Stimulated activated CD8-positive, alpha-beta memory T cell treated with anti-CD3 and anti-CD28 coated beads, Interleukin-12 subunit alpha, Interleukin-12 subunit beta, amount 100 ng/mL, for 24 hours (primary cell): ENCODE measurements at regions not wholly inside any gene's neighbourhood (a gene's known extent, or its start where the extent isn't known, plus 50 kb on each side); places are given as distances from the start of the nearest gene placed in this dataset.

ENCODE experiments used
- DNase-seq: peaks from one replicate; pipeline ENCODE4 v3.0.0-alpha.2; 2020; ENCODE audit errors: extremely low read depth

DNA sequence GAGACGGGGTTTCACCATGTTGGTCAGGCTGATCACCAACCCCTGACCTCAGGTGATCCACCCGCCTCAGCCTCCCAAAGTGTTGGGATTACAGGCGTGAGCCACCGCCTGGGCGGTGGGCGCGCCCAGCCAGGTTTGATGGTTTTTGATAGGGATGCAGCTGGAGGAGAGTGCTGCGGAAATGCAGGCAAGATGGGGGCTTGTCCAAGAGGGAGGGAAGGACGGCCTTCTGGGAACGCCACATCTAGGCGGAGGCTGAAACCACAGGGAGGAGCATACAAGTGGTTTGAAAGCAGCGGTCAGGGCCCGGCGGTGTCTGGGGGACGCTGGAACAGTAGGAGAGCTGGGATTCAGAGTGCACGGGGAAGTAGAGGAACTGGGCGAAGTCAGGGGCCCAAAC lies 134.6 kb downstream of the VRK1 start:
- DNase-seq, result no peak

DNA sequence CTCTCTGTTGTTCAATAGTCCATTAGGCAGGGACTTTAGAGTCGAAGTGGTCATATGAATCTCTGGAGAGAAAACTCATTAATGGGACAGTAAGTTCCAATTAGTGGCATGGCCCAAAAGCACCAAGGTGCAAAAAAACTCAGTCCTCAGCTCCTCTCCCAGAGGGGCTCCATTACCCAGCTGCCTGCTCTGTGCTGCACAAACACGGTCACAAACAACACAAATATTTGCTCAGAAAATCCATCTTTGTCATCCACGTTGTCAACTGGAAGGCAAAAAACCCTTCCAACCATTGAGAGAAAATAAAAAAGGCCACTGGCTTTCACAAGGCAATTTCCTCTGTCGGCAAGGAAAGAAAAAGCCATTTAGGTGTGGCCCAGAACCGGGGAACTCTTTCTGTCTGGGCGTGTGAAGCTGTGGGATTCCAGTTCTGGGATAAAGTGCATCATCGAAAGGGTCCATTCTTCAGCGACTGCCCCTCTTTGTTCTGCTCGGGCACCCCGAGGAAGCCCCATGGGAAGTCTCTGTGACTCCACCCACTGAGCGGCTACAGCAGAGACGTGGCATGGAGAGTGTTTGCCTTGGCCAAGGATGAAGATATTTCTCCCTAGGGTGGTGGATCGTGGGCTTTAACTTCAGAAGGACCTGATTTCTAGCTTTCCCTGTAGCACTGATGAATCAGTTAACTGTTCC lies 137.6 kb downstream of the VRK1 start:
- DNase-seq, result no peak

DNA sequence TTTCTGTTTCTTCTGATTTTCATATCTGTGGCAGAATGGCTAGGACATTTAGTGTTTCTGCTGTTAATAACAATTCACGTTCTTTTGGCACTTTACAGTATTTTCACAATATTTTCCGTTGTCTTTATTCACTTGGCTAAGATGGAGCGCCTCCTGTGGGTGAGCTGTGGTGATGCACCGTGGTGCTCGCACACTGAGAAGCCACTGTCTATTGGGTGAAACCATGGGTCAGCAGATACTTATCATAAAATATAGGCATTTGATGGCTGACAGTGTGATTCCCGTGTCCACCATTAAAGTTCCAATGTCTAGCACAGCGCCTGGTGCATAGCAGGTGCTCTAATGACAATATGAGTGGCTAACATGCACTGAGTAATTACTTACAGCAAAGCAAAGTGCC lies 141.8 kb downstream of the VRK1 start:
- DNase-seq, result no peak

DNA sequence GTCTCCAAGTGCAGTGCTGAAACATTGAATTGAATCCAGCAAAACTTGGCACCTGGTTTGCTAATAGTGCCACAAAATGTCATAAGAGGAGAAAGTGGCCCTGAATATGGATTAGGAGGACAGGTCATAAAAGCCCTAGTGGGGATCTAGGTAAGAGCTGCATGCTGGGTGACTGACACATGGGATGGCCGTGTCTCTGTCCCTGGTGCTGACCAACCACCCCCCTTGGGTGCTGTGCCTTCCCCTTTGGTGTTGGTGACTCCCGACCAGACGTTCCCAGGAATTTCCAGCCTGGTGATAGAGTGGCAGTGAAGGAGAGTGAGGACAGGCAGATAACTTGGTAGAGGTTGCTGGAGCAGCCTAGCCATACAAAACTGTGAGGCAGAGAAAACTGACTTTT lies 142.8 kb downstream of the VRK1 start:
- no peak for DNase-seq

DNA sequence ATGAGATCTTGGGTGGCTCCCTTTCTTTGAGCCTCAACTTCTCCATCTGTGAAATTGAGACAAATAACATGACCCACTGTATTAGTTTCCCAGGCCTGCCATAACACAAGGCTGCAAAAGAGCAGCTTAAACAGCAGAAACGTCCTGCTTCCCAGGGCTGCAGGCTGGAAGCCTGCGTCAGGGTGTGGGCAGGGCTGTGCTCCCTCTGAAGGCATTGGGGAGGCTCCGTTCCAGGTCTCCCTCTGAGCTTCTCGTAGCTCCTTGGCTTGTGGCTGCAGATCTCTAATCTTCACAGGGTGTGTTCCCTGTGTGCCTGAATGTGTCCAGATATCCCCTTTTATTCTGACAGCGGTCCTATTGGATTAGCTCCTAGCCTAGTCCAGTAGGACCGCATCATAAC lies 147.1 kb downstream of the VRK1 start:
- DNase-seq, result no peak

DNA sequence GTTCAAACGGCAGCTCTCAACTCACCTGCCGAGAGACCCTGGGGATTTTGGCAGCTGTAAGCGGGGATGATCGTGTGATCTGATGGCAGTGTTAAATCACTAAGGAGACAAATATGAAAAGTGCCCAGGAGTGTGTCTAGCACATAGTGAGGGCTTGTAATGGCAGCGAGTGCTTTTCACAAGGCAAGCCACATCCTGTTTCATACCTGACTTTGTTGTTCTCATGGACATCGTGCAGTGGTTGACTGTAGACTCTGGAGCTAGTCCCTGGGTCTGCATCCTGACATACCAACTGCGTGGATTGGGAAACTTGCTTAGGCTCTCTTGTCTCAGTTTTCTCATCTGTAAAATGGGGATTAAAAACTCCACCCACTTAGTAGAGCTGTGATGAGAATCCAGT lies 148.5 kb downstream of the VRK1 start:
- DNase-seq, result no peak

DNA sequence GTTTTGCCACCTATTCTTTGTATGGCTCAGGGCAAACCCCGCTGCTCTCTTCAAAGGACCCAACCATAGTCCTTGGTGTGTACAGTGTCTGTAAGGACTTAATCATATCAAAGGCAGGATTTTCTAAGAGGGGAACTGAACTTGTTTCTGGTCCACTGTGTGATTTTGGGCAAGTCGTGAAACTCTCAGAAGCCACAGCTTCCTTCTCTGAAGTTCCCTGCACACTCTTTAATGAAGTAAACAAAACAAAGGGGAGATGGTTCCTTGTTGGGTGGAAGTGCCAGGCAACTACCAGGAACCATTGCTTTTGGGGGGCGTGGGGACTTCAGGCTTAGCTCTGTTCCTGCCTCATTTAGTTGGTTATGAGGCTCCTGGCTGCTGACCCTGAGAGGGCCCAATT lies 152.4 kb downstream of the VRK1 start:
- DNase-seq, result no peak

DNA sequence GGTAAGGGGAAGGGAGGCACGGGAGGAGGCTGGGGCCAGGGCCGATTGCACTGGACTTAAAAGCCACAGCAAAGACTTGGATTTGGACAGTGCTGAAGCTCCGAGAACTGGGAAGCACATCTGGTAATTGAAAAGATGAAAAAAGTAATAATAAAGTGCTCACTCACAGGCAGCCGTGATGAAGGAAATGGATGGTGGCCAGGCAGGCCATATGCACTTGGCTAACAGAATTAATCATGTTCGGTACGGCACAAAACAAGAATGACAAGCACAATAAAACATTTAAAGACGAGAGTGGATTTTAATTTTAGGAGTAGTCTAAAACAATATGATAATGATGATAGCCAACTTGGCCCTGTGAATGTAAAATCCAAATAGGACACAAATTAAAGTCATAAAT lies 154.3 kb downstream of the VRK1 start:
- no peak for DNase-seq

DNA sequence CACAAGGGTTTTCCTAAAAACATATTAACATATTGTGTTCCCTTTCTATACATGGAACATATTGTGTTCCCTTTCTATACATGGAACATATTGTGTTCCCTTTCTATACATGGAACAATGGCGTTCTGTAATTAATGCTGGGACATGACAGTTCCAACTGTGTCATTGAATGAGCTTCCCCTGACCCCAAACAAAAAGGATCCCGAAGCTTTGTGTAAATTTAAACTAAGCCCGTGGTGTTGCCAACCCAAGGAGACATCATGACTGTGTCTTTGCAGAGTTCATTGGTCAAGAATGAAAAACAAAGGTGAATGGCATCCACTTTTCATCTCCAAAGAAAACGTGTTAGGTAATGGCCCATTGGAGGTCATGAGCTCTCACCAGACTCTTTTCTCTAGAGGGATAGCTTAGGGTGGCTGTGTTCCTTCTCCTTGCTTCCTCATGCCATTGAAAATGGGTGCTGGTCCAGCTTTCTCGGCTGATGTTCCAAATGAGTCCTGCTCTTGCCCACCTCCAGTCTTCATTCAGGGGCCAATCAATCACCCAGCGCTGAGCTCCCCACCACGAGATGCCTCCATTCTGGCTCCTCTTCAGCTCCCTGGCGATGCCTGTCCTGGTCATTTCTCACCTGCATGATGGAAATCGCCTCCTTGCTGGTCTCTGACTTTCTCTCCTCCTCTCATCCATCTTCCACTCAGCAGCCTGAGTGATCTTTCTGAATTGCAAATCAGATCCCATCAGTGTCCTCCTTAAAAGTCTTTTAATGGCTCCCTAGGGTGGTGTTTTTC lies 156.1 kb downstream of the VRK1 start:
- DNase-seq, result no peak

DNA sequence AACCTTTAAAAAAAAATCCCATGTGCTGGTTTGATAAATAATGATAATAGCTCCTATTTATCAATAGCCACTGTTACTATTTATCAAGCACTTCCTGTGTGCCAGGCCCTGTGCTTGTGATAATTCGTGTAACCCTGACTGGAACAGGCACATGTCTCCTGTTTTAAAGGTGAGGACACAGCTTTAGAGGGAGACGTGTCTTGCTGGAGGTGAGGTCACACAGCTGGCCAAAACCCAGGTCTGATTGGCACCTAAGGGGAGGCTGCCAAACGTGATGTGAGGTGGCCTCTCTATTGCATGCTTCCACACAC lies 156.6 kb downstream of the VRK1 start:
- DNase-seq, result no peak

DNA sequence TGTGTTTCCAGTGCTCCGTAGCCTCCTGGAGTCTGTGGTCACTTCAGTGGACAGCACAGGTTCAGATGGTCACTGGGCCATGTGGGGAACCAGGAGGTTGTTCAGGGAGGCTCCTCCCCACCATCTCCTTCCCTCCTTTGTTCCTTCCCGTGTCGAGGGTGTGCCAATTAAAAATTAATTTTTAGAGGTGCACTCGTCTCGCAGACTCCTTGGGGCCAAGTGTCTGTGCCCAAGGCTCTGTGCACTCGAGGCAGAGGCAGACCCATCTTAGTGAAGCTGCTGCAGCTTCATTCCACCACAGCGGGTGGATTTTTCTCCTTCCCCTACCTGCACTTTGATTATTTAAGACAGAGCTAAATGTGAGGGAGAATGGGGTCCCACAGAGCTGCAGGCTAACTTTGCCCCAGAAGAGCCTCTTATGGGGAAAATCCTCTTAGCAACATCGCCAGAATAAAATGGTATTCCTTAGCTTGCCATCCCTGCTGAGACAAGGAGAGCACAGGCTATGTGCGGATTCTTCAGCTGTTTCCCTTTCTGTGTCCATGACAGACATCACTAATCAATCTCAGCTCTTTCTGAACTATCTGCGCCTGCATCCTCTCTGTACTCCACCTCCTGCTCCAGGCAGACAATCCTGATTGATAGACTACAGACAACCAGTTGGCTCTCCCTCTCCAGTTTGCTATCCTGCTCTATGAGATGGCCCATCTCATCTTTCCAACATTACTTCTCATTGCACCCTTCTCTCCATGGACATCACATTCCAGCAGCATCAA lies 159.5 kb downstream of the VRK1 start:
- DNase-seq, result no peak

DNA sequence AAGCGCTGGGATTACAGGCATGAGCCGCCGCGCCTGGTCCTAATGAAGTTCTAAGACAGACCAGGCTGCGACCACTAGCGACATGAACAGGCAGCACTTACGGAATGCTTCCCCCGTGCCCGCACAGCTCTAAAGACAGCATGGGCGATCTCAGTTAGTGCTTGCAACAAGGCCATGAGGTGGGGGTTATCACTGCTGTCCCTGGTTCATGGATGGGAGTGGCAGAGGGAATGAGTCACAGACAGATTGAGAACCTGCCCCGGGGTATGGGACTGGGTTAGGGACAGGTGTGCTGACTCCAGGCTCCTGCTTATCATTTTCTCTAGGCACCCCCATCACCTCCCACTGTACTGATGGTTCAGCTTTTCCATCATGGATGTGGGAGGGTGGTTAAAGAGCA lies 160.9 kb downstream of the VRK1 start:
- no peak for DNase-seq

DNA sequence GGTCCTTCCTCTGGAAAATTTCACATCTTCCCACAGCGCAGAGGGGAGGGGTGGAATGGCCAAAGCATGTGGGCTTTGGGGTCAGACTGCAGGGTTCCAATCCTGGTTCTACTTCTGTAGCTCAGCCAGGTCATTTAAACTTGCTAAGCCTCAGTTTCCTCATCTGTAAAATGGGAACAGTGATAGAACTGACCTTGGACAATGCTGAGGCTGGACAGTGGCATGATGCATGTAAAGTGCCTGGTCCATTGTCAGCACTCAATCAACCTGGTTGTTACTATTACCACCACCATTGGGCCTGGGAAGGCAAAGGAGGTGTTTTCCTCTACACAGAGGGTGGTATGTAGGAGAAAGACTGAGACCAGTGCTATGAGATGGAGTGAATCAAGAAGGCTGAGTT lies 162.8 kb downstream of the VRK1 start:
- DNase-seq, result no peak

DNA sequence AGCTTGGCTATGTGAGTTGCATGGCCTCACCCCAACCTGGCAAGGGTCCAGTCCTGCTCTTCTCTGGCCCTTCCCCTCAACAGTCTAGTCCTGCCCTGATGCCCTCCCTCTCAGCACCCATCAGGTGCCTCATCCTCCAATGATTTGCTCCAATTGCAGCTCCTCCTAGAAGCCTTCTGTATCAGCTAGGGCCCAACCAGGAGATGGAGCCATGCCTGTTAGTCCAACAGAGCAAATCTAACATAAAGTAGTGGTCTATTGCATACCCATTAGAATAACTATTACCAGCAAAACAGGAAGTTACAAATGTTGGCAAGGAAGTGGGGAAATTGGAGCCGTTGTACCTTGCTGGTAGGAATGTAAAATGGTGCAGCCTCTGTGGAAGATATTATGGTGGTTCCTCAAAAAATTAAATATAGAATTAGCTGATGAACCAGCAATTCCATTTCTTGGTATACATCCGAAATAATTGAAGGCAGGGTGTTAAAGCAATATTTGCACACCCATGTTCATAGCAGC lies 163.5 kb downstream of the VRK1 start:
- no peak for DNase-seq

DNA sequence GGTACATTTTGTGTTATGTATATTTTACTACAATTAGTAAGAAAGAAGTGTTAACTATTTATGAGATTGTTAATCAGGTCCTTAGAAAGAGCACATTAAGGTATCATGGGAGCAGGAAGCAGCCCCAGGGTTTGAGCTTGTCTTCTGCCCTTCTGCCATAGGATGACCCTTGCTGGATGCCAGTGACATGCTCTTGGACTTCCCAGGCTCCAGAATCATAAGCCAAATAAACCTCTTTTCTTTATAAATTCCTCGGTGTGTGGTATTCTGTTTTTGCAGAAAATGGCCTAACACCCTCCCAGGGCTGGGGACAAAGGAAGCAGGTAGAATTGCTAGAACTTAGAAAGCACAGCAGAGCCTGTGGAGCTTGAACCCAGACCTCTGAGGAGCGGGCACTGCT lies 164.7 kb downstream of the VRK1 start:
- DNase-seq, result no peak

DNA sequence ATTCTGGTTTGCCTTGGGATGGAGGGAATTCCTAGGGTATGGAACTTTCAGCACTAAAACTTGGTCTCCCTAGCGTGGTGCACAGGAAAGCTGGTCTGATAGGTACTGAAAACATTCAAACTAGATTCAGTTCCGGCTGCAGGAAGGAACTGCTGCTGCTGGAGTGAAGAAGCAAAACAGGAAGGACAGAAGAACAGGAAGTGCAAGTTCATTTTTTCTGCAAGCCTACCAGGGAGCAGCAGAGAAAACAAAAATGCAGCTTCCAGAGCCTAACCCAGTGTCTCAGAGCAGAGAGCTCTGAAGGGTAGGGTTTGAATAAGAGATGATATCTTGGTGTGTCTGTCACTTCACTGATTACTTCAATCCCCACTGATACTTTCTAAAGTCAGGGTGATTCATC lies 165.2 kb downstream of the VRK1 start:
- DNase-seq, result no peak

DNA sequence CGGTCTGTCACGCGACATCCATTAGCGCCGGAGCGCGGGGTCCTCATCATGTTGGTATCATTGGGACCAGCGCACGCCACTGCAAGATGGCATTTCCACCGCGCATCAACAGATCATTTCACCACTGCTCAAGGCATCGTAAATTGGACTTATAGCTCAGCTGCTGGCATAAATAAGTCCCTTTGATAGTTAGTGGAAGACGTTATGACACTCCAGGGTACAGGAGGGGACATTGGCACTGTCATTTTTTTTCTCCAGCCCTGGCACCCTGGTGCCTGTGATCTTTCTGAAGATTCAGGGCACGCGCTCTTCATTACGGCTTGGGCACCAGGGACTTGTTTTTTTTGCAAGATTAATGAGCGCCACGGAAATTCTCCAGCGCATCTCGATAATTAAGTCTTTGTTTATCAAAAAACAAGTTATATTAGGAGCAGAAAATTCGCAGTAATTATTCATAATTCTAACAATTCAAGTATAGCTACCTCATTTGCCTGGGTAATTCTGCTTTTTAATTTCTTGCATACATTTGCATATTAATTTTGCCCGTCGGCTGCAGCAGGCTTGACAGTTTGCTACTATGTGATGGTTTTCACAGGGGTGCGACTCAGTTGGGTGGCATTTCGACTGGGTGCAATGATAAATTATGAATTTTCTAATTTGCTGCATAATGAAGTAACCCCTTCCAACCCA lies 167.7 kb downstream of the VRK1 start:
- no peak for DNase-seq

DNA sequence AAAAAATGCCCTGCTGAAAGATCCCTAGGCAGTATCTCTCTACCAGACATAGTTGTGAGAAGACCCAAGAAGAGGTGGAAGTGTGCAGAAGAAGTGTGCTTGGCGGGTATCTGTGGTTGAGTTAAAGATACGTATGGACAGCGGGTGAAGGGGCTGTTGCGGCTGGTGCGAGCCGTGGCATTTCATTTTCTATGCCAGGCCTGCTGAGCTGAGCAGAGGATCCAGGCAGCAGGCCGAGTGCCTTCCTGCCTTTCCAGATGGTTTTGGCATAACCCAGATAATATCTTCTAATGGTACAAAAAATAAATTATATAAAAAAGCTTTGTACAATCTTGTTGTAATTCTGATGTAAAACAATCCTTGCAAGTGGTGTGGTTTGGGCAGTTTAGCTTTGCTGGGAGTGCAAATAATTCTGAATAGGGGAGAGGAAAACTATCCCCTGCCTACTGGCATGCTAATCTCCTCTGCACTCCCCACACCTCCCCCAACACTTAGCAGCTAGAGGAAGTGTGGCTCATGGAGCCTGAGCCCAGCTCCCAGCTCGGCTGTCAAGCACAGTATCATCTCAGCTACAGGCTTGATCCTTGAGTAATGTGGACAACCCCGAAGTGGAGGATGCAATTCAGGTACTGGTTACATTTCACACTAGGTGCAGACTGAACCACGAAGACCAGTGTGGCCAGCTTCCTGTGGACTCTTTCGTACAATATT lies 168.9 kb downstream of the VRK1 start:
- no peak for DNase-seq

DNA sequence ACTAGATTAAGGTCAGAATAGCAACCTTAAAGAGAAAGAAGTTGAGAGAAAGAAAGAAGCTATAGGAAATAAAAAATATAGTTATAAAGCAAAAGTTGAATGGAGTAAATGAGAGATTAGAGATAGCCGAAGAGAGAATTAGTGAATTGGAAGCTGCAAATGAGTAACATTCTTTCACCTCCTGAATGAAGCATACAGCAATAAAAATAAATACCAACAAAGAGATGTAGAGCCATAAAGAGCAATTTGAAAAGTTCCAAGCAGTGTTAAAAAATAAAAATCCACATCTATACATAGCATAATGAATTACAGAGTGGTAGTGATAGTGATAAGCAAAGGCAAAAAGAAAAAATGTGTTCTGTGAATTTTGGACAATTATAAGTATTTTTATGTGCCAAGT lies 177.9 kb downstream of the VRK1 start:
- DNase-seq, result no peak

DNA sequence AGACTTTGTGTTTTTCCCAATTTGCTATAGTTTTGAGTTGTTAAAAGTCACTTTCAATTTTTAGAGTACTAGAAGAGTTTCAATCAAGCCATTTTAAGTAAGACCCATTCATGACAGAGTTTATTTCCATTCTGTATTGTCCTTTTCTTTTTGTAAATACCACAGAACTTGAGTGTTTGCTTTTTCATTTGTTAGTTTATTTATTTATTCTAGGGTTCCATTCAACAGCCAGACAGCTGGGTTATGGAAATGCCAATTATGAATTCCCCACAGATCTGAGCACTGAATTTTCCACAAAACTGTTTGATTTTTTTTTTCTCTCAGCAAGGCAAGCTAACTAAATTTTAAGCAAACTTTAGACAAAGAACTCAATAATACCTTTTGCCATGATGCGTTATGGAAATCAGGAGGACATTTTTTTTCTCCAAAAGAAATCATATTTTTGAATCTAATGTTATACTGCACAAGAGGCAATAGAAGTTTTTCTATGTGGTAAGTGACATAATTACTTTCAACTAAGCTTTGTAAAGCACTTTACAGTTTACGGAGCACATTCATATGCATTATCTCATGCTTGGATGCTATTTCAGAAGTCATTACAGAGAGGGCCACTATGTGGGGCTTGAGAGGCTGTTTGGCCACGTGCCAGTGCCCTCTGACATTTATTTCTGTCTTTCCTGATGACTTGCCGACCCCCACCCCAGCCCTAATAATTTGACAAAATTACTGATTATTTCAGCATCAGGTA lies 181.5 kb downstream of the VRK1 start:
- no peak for DNase-seq

DNA sequence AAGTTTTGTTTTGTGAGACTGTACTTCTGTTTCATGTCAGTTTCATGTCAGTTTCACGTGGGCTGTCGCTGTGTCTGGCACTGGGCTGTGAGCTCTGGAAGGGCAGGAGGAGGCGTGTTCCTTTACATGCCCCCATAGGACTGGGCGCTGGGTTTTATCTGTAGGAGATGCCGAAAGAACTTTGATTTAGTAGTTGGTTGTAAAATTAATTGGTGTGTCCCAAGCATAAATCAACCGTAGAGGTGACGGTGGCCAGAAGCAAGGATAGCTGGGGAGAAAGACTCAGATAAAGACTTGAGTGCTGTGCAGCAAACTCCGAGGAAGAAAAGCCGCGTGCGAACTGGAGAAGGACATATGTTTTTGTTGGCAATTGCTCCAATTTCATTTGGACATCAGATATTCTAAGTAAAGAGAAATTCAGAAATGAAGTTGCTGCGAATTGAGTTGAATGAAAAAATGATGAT lies 182.5 kb downstream of the VRK1 start:
- no peak for DNase-seq
